Retinal pigment epithelial cell (primary cell): ENCODE measurements at regions not wholly inside any gene's neighbourhood (a gene's known extent, or its start where the extent isn't known, plus 50 kb on each side); places are given as distances from the start of the nearest gene placed in this dataset.

Source experiments
- DNase-seq: peaks from one replicate; pipeline ENCODE4 v3.0.0-alpha.2; 2010; ENCODE audit warnings: low read depth
- H3K4me3 ChIP-seq: 2 replicates; pipeline ENCODE4 v1.5.1; 2011; ENCODE audit warnings: mild to moderate bottlenecking, low read length, control low read depth, moderate library complexity
- CTCF ChIP-seq: conservative IDR thresholded peaks from 2 replicates; pipeline ENCODE4 v1.5.1; 2011; ENCODE audit warnings: low read depth, low read length, control low read depth, inconsistent platforms

DNA sequence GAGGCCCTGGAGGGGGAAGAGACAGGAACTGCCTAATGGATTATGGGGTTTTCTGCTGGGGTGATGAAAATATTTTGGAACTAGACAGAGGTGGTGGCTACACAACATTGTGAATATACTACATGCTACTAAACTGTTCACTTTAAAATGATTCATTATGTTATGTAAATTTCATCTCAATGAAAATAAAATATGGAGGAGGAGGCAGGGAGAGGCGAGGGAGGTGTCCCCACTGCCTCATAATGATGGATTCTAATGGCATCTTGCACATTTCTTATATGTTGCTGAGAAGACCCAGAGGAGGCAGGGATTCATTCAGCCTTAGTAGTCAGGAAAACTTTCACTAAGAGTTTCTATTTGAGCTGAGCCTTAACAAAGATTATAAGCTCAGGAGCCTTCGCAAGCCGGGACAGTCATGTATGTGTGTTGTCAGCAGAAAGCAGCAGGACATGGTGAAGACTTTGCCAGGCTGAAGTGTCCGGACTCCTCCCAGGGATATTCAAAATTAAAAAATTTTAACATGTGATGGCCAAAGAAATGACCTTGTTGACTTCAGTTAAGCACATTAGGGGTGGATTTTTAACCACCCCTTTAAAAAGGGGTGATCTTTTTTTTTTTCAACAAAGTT, 158.6 kb upstream of the PCSK2 start:
- TF ChIP-seq CTCF: no peak

GRCh38 chr20:17077030-17077429, 149.8 kb upstream of the PCSK2 start:
- no peak overlapping the region for H3K4me3 ChIP-seq
- DNase-seq: no peak
- no peak for TF ChIP-seq CTCF

More for the DNA sequence above, 158.6 kb upstream of the PCSK2 start:
- H3K4me3 ChIP-seq: no peak overlapping the region
- DNase-seq: no peak

DNA sequence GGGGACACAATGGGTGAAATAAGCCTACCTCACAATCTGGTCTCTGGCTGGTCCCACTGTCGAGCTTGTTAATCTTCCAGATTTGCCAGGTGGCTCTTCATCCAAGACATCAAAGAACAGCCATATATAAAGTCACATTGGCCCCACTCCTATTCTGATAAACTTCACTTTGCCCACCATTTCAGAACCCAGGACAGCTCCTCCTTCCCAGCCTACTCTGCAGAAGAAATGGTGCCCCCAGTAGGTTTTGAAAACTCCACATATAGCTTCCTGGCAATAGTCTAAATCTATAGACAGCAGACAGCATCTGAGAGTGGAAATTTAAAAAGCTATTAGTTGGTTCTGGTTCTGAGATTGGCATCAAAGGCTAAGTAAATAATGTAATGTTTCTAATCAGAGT, 143.1 kb upstream of the PCSK2 start:
- no peak for DNase-seq
- H3K4me3 ChIP-seq: no peak overlapping the region
- TF ChIP-seq CTCF: no peak

GRCh38 chr20:17084909-17085308, 141.9 kb upstream of the PCSK2 start:
- H3K4me3 ChIP-seq: no peak overlapping the region
- DNase-seq: no peak
- TF ChIP-seq CTCF: no peak

- no peak overlapping the region for H3K4me3 ChIP-seq
- no peak for TF ChIP-seq CTCF
- no peak for DNase-seq
Observed at GRCh38 chr20:17093782-17094181, 133.1 kb upstream of the PCSK2 start.

- DNase-seq: no peak
- TF ChIP-seq CTCF: no peak
- no peak overlapping the region for H3K4me3 ChIP-seq
Observed at GRCh38 chr20:17097603-17098002, 129.2 kb upstream of the PCSK2 start.

GRCh38 chr20:17100506-17100905, 126.3 kb upstream of the PCSK2 start:
- DNase-seq: no peak
- no peak overlapping the region for H3K4me3 ChIP-seq
- no peak for TF ChIP-seq CTCF
